GM10266 (cell line): ENCODE measurements at regions not wholly inside any gene's neighbourhood (a gene's known extent, or its start where the extent isn't known, plus 50 kb on each side); places are given as distances from the start of the nearest gene placed in this dataset.

ENCODE experiments used
- DNase-seq: peaks from one replicate; pipeline ENCODE4 v3.0.0; 2012; ENCODE audit errors: extremely low spot score
- CTCF ChIP-seq: IDR thresholded peaks from 2 replicates; pipeline ENCODE4 v1.5.1; 2012; ENCODE audit warnings: mild to moderate bottlenecking, low read depth; ENCODE audit not compliant: control insufficient read depth, insufficient read depth; ENCODE audit errors: missing control alignments

DNA sequence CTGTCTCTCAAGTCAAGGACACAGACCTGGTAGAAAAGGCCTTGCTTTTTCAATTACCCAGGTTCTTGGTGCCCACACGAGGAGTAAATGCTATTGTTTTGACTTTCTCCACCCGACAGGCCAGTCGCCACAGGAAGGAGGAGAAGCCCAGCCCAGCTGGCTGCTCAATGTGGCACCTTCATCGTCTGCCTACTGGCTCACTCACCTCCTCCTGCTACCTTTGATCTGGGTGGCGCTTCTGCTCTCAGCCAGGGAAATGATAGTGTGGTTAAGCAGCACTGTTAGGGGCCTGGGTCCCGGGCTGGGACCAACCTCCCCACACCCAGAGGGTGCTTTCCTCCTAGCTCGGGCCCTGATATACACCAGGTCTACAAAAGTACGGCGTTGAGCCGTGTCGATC, 75.0 kb upstream of the FZD10 start:
- TF ChIP-seq CTCF = no peak
- no peak for DNase-seq

DNA sequence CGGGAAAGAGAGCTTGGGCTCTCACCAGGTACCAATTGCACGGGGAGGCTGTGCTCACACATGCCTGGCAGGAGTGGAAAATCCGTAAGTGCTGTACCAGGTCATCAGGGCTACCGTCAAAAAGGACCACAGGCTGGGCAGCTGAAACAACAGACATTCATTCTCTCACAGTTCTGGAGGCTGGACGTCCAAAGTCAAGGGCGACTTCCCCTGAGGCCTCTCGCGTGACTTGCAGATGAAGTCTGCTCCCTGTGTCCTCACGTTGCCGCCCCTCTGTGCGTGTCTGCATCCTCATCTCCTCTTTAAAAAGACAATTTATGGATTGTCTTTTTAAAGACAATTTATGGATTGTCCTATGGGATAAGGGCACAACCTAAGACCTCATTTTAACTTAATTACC, 73.8 kb upstream of the FZD10 start:
- no peak for DNase-seq
- TF ChIP-seq CTCF = no peak

- no peak for TF ChIP-seq CTCF
- DNase-seq = no peak
These were observed 71.7 kb upstream of the FZD10 start for GRCh38 chr12:130090542-130090941.

DNA sequence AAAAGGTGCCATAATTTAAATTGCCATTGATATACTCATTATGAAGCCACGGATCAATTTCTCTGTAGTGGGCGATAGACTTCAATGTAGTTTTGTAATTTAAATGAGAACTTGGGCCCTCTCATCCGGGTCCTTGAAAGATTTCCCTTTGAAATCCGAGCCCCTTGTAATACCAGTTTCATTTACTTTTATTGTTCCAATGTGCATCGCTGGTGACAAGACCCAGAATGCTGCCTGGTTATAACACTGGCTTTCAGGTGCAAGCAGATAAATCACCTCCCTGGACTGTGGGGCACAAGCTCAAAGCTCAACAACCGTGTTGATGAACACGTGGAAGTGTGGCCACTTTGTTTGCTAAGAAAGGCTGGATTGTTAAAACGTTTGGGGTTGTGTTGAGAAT, 68.9 kb upstream of the FZD10 start:
- no peak for DNase-seq
- no peak for TF ChIP-seq CTCF

- no peak for DNase-seq
- TF ChIP-seq CTCF = no peak
These were observed 64.9 kb upstream of the FZD10 start for GRCh38 chr12:130097342-130097741.

DNA sequence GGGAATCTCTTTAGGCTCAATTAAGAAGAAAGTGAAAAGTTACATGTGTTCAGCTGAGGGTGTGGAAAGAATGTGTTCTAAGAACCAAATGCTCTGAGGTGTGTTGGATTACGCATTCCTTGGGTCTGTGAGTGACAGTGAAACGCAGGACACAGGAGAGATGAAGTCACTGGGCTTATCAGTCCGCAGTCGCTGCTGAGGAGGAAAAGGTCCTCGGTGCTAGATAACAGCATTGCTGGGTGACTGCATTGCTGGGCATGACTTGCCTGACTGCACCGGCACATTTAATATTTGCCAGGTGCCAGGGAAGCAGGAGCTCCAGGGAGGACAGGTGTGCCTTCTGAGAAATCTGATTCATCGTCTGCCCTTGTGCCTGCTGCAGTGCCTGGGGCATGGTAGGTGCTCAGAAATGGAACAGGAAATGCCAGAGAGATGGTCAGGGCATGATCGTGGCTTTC, 64.4 kb upstream of the FZD10 start:
- no peak for TF ChIP-seq CTCF
- DNase-seq = no peak

DNA sequence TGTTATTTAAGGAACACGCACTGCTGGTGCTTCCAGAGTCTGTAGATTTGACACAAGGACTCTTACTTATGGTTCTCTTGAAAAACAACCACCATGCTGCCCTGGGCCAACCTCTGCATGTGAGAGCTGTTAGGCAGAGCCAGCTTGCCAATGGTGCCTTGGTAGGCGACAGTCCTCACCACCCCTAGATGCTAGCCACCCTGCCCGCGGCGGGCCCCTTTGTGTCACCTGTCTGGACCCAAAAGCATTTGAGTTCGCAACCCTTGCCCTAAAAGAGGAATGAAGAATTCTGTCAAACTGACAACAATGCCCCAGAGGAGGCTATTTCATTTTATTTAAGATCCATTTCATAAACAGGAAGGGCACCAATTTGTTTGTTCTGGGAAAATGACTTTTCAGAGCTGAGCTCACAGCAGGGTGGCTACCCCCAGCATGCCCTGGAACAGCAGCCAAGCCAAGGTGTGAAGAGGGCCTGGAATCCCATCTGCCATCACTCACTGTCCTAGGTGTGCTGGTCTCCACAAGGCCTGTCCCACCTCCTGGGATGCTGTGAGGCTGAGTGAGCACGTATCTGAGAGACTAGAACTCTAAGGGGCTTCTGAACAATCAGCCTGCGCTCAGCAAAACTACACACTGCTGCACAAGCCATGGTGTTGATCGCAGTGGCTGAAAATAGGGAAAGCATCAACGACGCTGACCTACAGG, 63.8 kb upstream of the FZD10 start:
- TF ChIP-seq CTCF = no peak
- no peak for DNase-seq
